GM12872 (cell line): ENCODE measurements at regions not wholly inside any gene's neighbourhood (a gene's known extent, or its start where the extent isn't known, plus 50 kb on each side); places are given as distances from the start of the nearest gene placed in this dataset.

ENCODE experiments used
- CTCF ChIP-seq: IDR thresholded peaks from 3 replicates; pipeline ENCODE4 v1.5.1; 2011; ENCODE audit warnings: low read depth, mild to moderate bottlenecking, low read length, moderate library complexity; ENCODE audit not compliant: insufficient read depth

- no peak for TF ChIP-seq CTCF
Observed at GRCh38 chr6:103396768-103397167, 1463.0 kb downstream of the HACE1 start.

- no peak for TF ChIP-seq CTCF
Observed at GRCh38 chr6:103379272-103379671, 1480.4 kb downstream of the HACE1 start.

- no peak for TF ChIP-seq CTCF
Observed at GRCh38 chr6:103367212-103367611, 1492.5 kb downstream of the HACE1 start.

- no peak for TF ChIP-seq CTCF
Observed at GRCh38 chr6:103356531-103356930, 1503.2 kb downstream of the HACE1 start.

GRCh38 chr6:103344554-103345163 lies 1515.1 kb downstream of the HACE1 start:
- TF ChIP-seq CTCF = no peak

- no peak for TF ChIP-seq CTCF
Observed at GRCh38 chr6:103335412-103335811, 1524.3 kb downstream of the HACE1 start.

GRCh38 chr6:103326760-103327757 lies 1532.7 kb downstream of the HACE1 start:
- TF ChIP-seq CTCF = no peak
